ENCODE measurements at regions not wholly inside any gene's neighbourhood (a gene's known extent, or its start where the extent isn't known, plus 50 kb on each side); places are given as distances from the start of the nearest gene placed in this dataset.
"Not testable (repeated sequence)": the region's sequence is repeated elsewhere in the genome, so short reads cannot be mapped to it uniquely, and the experiment has no call there.

GRCh38 chr3:21013566-21013965 lies 737.4 kb downstream of the ZNF385D start:
- H3K9me3 Mint-ChIP-seq (ENCODE audit: unreplicated experiment), result no peaks in the 10 kb centered on the region
- DNase-seq, result no peak
- no peak overlapping the region for H3K27ac Mint-ChIP-seq (ENCODE audit: unreplicated experiment)
- no peaks in the 10 kb centered on the region for H3K4me1 Mint-ChIP-seq (ENCODE audit: low read depth, unreplicated experiment)
- H3K4me3 Mint-ChIP-seq (ENCODE audit: unreplicated experiment), result no peak overlapping the region
- no peaks in the 10 kb centered on the region for H3K36me3 Mint-ChIP-seq (ENCODE audit: unreplicated experiment)
- no peaks in the 10 kb centered on the region for H3K27me3 Mint-ChIP-seq (ENCODE audit: unreplicated experiment)
- TF ChIP-seq CTCF (IDR thresholded peaks at IDR 0.05; ENCODE audit: partially characterized antibody, unreplicated experiment), result no peak

GRCh38 chr3:20999661-21000060 lies 751.3 kb downstream of the ZNF385D start:
- Mint-ChIP-seq H3K4me3 (ENCODE audit: unreplicated experiment) (no peak overlapping the region), H3K9me3 (ENCODE audit: unreplicated experiment) (no peaks in the 10 kb centered on the region), H3K27me3 (ENCODE audit: unreplicated experiment) (no peaks in the 10 kb centered on the region), H3K4me1 (ENCODE audit: low read depth, unreplicated experiment) (no peaks in the 10 kb centered on the region), H3K36me3 (ENCODE audit: unreplicated experiment) (no peaks in the 10 kb centered on the region), H3K27ac (ENCODE audit: unreplicated experiment) (no peak overlapping the region)
- TF ChIP-seq CTCF (IDR thresholded peaks at IDR 0.05; ENCODE audit: partially characterized antibody, unreplicated experiment), result no peak
- no peak for DNase-seq

- no peak overlapping the region for H3K27ac Mint-ChIP-seq (ENCODE audit: unreplicated experiment)
- H3K4me1 Mint-ChIP-seq (ENCODE audit: low read depth, unreplicated experiment), result no peaks in the 10 kb centered on the region
- no peak for TF ChIP-seq CTCF (IDR thresholded peaks at IDR 0.05; ENCODE audit: partially characterized antibody, unreplicated experiment)
- H3K27me3 Mint-ChIP-seq (ENCODE audit: unreplicated experiment), result no peaks in the 10 kb centered on the region
- no peak overlapping the region for H3K4me3 Mint-ChIP-seq (ENCODE audit: unreplicated experiment)
- DNase-seq, result no peak
- H3K9me3 Mint-ChIP-seq (ENCODE audit: unreplicated experiment), result no peaks in the 10 kb centered on the region
- H3K36me3 Mint-ChIP-seq (ENCODE audit: unreplicated experiment), result no peaks in the 10 kb centered on the region
These were observed 753.8 kb downstream of the ZNF385D start for GRCh38 chr3:20997183-20997582.

GRCh38 chr3:20990896-20991295 lies 760.1 kb downstream of the ZNF385D start:
- H3K27ac Mint-ChIP-seq (ENCODE audit: unreplicated experiment), result no peak overlapping the region
- H3K36me3 Mint-ChIP-seq (ENCODE audit: unreplicated experiment), result no peaks in the 10 kb centered on the region
- H3K27me3 Mint-ChIP-seq (ENCODE audit: unreplicated experiment), result no peaks in the 10 kb centered on the region
- no peak for DNase-seq
- no peak overlapping the region for H3K4me3 Mint-ChIP-seq (ENCODE audit: unreplicated experiment)
- no peak for TF ChIP-seq CTCF (IDR thresholded peaks at IDR 0.05; ENCODE audit: partially characterized antibody, unreplicated experiment)
- H3K9me3 Mint-ChIP-seq (ENCODE audit: unreplicated experiment), result no peaks in the 10 kb centered on the region
- no peaks in the 10 kb centered on the region for H3K4me1 Mint-ChIP-seq (ENCODE audit: low read depth, unreplicated experiment)

- not testable (repeated sequence) for H3K36me3 Mint-ChIP-seq (ENCODE audit: unreplicated experiment); H3K4me3 Mint-ChIP-seq (ENCODE audit: unreplicated experiment); H3K27ac Mint-ChIP-seq (ENCODE audit: unreplicated experiment); H3K27me3 Mint-ChIP-seq (ENCODE audit: unreplicated experiment); H3K9me3 Mint-ChIP-seq (ENCODE audit: unreplicated experiment); DNase-seq; H3K4me1 Mint-ChIP-seq (ENCODE audit: low read depth, unreplicated experiment)
These were observed 761.4 kb downstream of the ZNF385D start for GRCh38 chr3:20989653-20990052.

Data from glutamatergic neuron (in vitro differentiated cells).